GM12878 (cell line): ENCODE measurements at regions not wholly inside any gene's neighbourhood (a gene's known extent, or its start where the extent isn't known, plus 50 kb on each side); places are given as distances from the start of the nearest gene placed in this dataset.

ENCODE experiments used
- ATAC-seq: fragments of 200-7000 bp; cut with Tn5 transposase; 3 replicates; pipeline ENCODE4 v1.9.1; 2020; ENCODE audit warnings: mild to moderate bottlenecking, moderate library complexity
- BruUV-seq: library from RNA; stranded (reverse); fragments of 400-500 nt; replicated peaks from 2 replicates; lab custom pipeline; 2021; lab: Mats Ljungman, UMichigan
- CTCF ChIA-PET: fragments of 300-600 bp; sonication (Branson Sonifier 250); formaldehyde crosslinking; extraction: SDS; loops from one replicate; lab custom pipeline; 2021; ENCODE audit warnings: inconsistent platforms; lab: Yijun Ruan, JAX
- POLR2A ChIA-PET: fragments of 350-600 bp; formaldehyde crosslinking; extraction: SDS; loops from one replicate; lab custom pipeline; 2021; ENCODE audit warnings: inconsistent platforms; lab: Charles Lee
- RAD21 ChIA-PET: fragments of 300-600 bp; sonication (Branson Sonifier 250); formaldehyde crosslinking; loops from one replicate; lab custom pipeline; 2023; ENCODE audit warnings: antibody characterized with exemption; ENCODE audit not compliant: unreplicated experiment; lab: Charles Lee
- SMC1A ChIA-PET: fragments of 300-600 bp; sonication (Branson Sonifier 250); formaldehyde crosslinking; loops from one replicate; lab custom pipeline; 2023; ENCODE audit not compliant: unreplicated experiment, uncharacterized antibody; lab: Charles Lee
- DNase-seq: peaks from one replicate; pipeline ENCODE4 v3.0.0-alpha.2; 2011; ENCODE audit warnings: low read depth, low spot score
- FAIRE-seq: peaks from 3 replicates; lab custom pipeline; 2011; peaks lifted over from hg19 to GRCh38; lab: Jason Lieb, UNC
- H2AFZ ChIP-seq: 2 replicates; pipeline ENCODE4 v1.6.0; 2011; ENCODE audit warnings: low read depth, low read length, control low read depth; ENCODE audit not compliant: control insufficient read depth
- H3K27ac ChIP-seq: 2 replicates; pipeline ENCODE4 v1.5.1; 2011; ENCODE audit warnings: control low read depth; ENCODE audit not compliant: control insufficient read depth, insufficient read depth
- H3K27me3 ChIP-seq, 2 experiments: replicated peaks in 1 of 2; 2 replicates each; pipeline versions ENCODE4 v1.6.0 to v1.6.1; 2011; ENCODE audit warnings: low read length in 1 of 2; ENCODE audit not compliant: control insufficient read depth in 2 of 2, insufficient read depth in 2 of 2
- H3K36me3 ChIP-seq, 2 experiments: 2 replicates each; pipeline ENCODE4 v1.5.1; 2011; ENCODE audit warnings: low read length in 1 of 2; ENCODE audit not compliant: control insufficient read depth in 2 of 2, insufficient read depth in 2 of 2
- H3K4me1 ChIP-seq: 2 replicates; pipeline ENCODE4 v1.6.1; 2011; ENCODE audit warnings: mild to moderate bottlenecking, low read length, moderate library complexity, mixed read lengths; ENCODE audit not compliant: control insufficient read depth, insufficient read depth
- H3K4me2 ChIP-seq: 2 replicates; pipeline ENCODE4 v1.6.0; 2011; ENCODE audit warnings: control low read depth; ENCODE audit not compliant: control insufficient read depth, insufficient read depth
- H3K4me3 ChIP-seq: fragments of 200-600 bp; sonication (generic); 2 replicates; pipeline ENCODE4 v1.5.1; 2016
- H3K79me2 ChIP-seq: 2 replicates; pipeline ENCODE4 v1.6.0; 2011; ENCODE audit warnings: low read length; ENCODE audit not compliant: control insufficient read depth, insufficient read depth
- H3K9ac ChIP-seq: 2 replicates; pipeline ENCODE4 v1.8.0; 2011; ENCODE audit warnings: low read length, control low read depth, mixed read lengths; ENCODE audit not compliant: control insufficient read depth, insufficient read depth
- H3K9me3 ChIP-seq: replicated peaks from 3 replicates; pipeline ENCODE4 v1.5.1; 2011; ENCODE audit warnings: mild to moderate bottlenecking, low read length; ENCODE audit not compliant: control insufficient read depth, insufficient read depth
- H4K20me1 ChIP-seq: 2 replicates; pipeline ENCODE4 v1.6.0; 2011; ENCODE audit not compliant: control insufficient read depth, insufficient read depth
- BCL3 ChIP-seq: IDR thresholded peaks from 2 replicates; pipeline ENCODE4 v1.6.1; 2011; ENCODE audit warnings: borderline replicate concordance, low read depth, mild to moderate bottlenecking, moderate library complexity, low read length; ENCODE audit not compliant: insufficient read depth, poor library complexity, severe bottlenecking
- E2F8 ChIP-seq: fragments of 450-650 bp; IDR thresholded peaks from 2 replicates; pipeline ENCODE4 v1.6.1; 2018; ENCODE audit warnings: mild to moderate bottlenecking, low read depth, moderate library complexity; ENCODE audit not compliant: partially characterized antibody
- FOS ChIP-seq: IDR thresholded peaks from 3 replicates; pipeline ENCODE4 v1.6.1; 2011; ENCODE audit warnings: borderline replicate concordance; ENCODE audit not compliant: insufficient read length; ENCODE audit errors: extremely low read depth
- MAX ChIP-seq: IDR thresholded peaks from 2 replicates; pipeline ENCODE4 v1.6.1; 2012; ENCODE audit warnings: low read depth, low read length, improper control_type of control experiment
- MYC ChIP-seq: IDR thresholded peaks from 2 replicates; pipeline ENCODE4 v1.6.1; 2011; ENCODE audit warnings: mild to moderate bottlenecking, low read length, moderate library complexity, inconsistent platforms; ENCODE audit not compliant: insufficient read depth, insufficient replicate concordance, insufficient read length, severe bottlenecking
- STAT1 ChIP-seq: fragments of 450-650 bp; conservative IDR thresholded peaks from 2 replicates; pipeline ENCODE4 v1.6.1; 2014; ENCODE audit warnings: antibody characterized with exemption, mild to moderate bottlenecking
- YBX1 ChIP-seq: fragments of 450-650 bp; IDR thresholded peaks from 2 replicates; pipeline ENCODE4 v1.6.1; 2016; ENCODE audit warnings: antibody characterized with exemption
- WGBS: methylation state at CpG from one replicate; pipeline ENCODE4 v1.1.6; 2016; ENCODE audit warnings: low lambda C conversion rate; ENCODE audit not compliant: insufficient replicate concordance, insufficient coverage; ENCODE audit errors: missing lambda C conversion rate; 5-methylcytosine and 5-hydroxymethylcytosine counted together
- in situ Hi-C: fragments of 300-500 bp; cut with MboI; formaldehyde crosslinking; loops from 9 replicates; pipeline ENCODE4 v1.14.3; 2018; ENCODE audit warnings: mixed read lengths
- intact Hi-C: fragments of 100-400 bp; cut with micrococcal nuclease; formaldehyde crosslinking; loops from one replicate; pipeline ENCODE4 v1.14.2; 2022; ENCODE audit not compliant: unreplicated experiment

- RAD21 ChIA-PET: no interaction called here
- CTCF ChIA-PET: no interaction called here
- in situ Hi-C loops: no loop called here
- H3K27ac ChIP-seq: no peak overlapping the region
- no peaks in the 10 kb centered on the region for H4K20me1 ChIP-seq
- SMC1A ChIA-PET: no interaction called here
- no TSS peak for BruUV-seq
- POLR2A ChIA-PET: no interaction called here
- no peaks in the 10 kb centered on the region for H3K4me1 ChIP-seq
- H3K9me3 ChIP-seq: no peaks in the 10 kb centered on the region
- no peaks in the 10 kb centered on the region for H3K36me3 ChIP-seq
- ATAC-seq (no peak), DNase-seq (no peak), FAIRE-seq (no peak)
- WGBS: 34% methylated on average over 20 of the region's 20 CpGs
- H3K9ac ChIP-seq: no peak overlapping the region
- intact Hi-C loops: no loop called here
- H3K27me3 ChIP-seq: no peaks in the 10 kb centered on the region
- no peak overlapping the region for H2AFZ ChIP-seq
- no peak for TF ChIP-seq MAX
- TF ChIP-seq YBX1: no peak
- TF ChIP-seq MYC: no peak
- H3K4me3 ChIP-seq: no peak overlapping the region
- no peaks in the 10 kb centered on the region for H3K79me2 ChIP-seq
- H3K4me2 ChIP-seq: no peak overlapping the region
Observed at GRCh38 chr2:219829667-219830352, 202.4 kb downstream of the SLC4A3 start.

GRCh38 chr2:219830353-219830738 is 202.9 kb downstream of the SLC4A3 start:
- POLR2A ChIA-PET: no interaction called here
- FAIRE-seq: no peak
- WGBS: 26% methylated on average over 5 of the region's 5 CpGs
- H3K27ac ChIP-seq: no peak overlapping the region
- no peak for DNase-seq
- SMC1A ChIA-PET: no interaction called here
- BruUV-seq: no TSS peak
- H3K4me3 ChIP-seq: no peak overlapping the region
- no peaks in the 10 kb centered on the region for H3K36me3 ChIP-seq
- no peak overlapping the region for H2AFZ ChIP-seq
- intact Hi-C loops: no loop called here
- CTCF ChIA-PET: no interaction called here
- TF ChIP-seq BCL3: no peak
- no peak for TF ChIP-seq STAT1
- TF ChIP-seq FOS: no peak
- no peak for TF ChIP-seq E2F8
- TF ChIP-seq, all 136 proteins: peak for 0
- in situ Hi-C loops: no loop called here
- Histone ChIP-seq H3K9ac (no peak overlapping the region), H4K20me1 (no peaks in the 10 kb centered on the region), H3K79me2 (no peaks in the 10 kb centered on the region), H3K4me1 (no peaks in the 10 kb centered on the region), H3K4me2 (no peak overlapping the region), H3K9me3 (no peaks in the 10 kb centered on the region), H3K27me3 (no peaks in the 10 kb centered on the region)
- RAD21 ChIA-PET: no interaction called here
- no peak for ATAC-seq
